HG02884 (cell line): ENCODE measurements at regions not wholly inside any gene's neighbourhood (a gene's known extent, or its start where the extent isn't known, plus 50 kb on each side); places are given as distances from the start of the nearest gene placed in this dataset.

Experiments
- ATAC-seq: cut with Tn5 transposase; IDR thresholded peaks from one replicate; pipeline ENCODE4 v1.9.1; 2021; ENCODE audit warnings: mild to moderate bottlenecking, moderate library complexity; ENCODE audit not compliant: unreplicated experiment

- ATAC-seq, result no peak
These were observed 434.9 kb downstream of the ZEB2 start for GRCh38 chr2:144085016-144085415.

GRCh38 chr2:144084114-144084661 lies 435.7 kb downstream of the ZEB2 start:
- no peak for ATAC-seq

GRCh38 chr2:144083211-144083610 lies 436.7 kb downstream of the ZEB2 start:
- no peak for ATAC-seq

GRCh38 chr2:144082777-144083176 lies 437.1 kb downstream of the ZEB2 start:
- no peak for ATAC-seq

GRCh38 chr2:144082327-144082726 lies 437.6 kb downstream of the ZEB2 start:
- ATAC-seq, result no peak

GRCh38 chr2:144081272-144081671 lies 438.6 kb downstream of the ZEB2 start:
- ATAC-seq, result no peak

GRCh38 chr2:144079803-144080202 lies 440.1 kb downstream of the ZEB2 start:
- ATAC-seq, result no peak

- no peak for ATAC-seq
These were observed 440.9 kb downstream of the ZEB2 start for GRCh38 chr2:144078802-144079724.

- no peak for ATAC-seq
These were observed 441.8 kb downstream of the ZEB2 start for GRCh38 chr2:144078106-144078505.

- no peak for ATAC-seq
These were observed 445.5 kb downstream of the ZEB2 start for GRCh38 chr2:144074450-144074849.

GRCh38 chr2:144071461-144071860 lies 448.5 kb downstream of the ZEB2 start:
- no peak for ATAC-seq

GRCh38 chr2:144067506-144067905 lies 452.4 kb downstream of the ZEB2 start:
- ATAC-seq, result no peak

- ATAC-seq, result no peak
These were observed 456.3 kb downstream of the ZEB2 start for GRCh38 chr2:144063602-144064001.

- no peak for ATAC-seq
These were observed 465.0 kb downstream of the ZEB2 start for GRCh38 chr2:144054911-144055310.

GRCh38 chr2:144052083-144052482 lies 467.8 kb downstream of the ZEB2 start:
- no peak for ATAC-seq

GRCh38 chr2:144049137-144049536 lies 470.8 kb downstream of the ZEB2 start:
- ATAC-seq, result no peak

GRCh38 chr2:144048631-144049060 lies 471.3 kb downstream of the ZEB2 start:
- ATAC-seq, result no peak

- ATAC-seq, result no peak
These were observed 477.2 kb downstream of the ZEB2 start for GRCh38 chr2:144042751-144043150.

GRCh38 chr2:144041612-144042011 lies 478.3 kb downstream of the ZEB2 start:
- ATAC-seq, result no peak

GRCh38 chr2:144040834-144041233 lies 479.1 kb downstream of the ZEB2 start:
- ATAC-seq, result no peak

- no peak for ATAC-seq
These were observed 487.4 kb downstream of the ZEB2 start for GRCh38 chr2:144032566-144032965.

- no peak for ATAC-seq
These were observed 489.1 kb downstream of the ZEB2 start for GRCh38 chr2:144030791-144031190.
